Neural cell (in vitro differentiated cells): ENCODE measurements at regions not wholly inside any gene's neighbourhood (a gene's known extent, or its start where the extent isn't known, plus 50 kb on each side); places are given as distances from the start of the nearest gene placed in this dataset.

Experiments used
- H2AFZ ChIP-seq: fragments of 200-600, 300-800 bp; sonication (generic), shearing (Covaris generic); 2 replicates; pipeline ENCODE4 v1.6.0; 2014; ENCODE audit warnings: low read depth, mild to moderate bottlenecking, antibody characterized with exemption, low read length, moderate library complexity
- H3F3A ChIP-seq: fragments of 200-600 bp; shearing (Covaris generic); 2 replicates; pipeline ENCODE4 v1.6.1; 2016; ENCODE audit warnings: mild to moderate bottlenecking, moderate library complexity, mixed read lengths, antibody characterized with exemption, low read length; ENCODE audit not compliant: insufficient read depth, poor library complexity, severe bottlenecking
- H3K27ac ChIP-seq: fragments of 200-600, 300-800 bp; sonication (generic), shearing (Covaris generic); 2 replicates; pipeline ENCODE4 v1.5.1; 2014; ENCODE audit warnings: mild to moderate bottlenecking, low read length, moderate library complexity
- H3K27me3 ChIP-seq: fragments of 300-800, 200-600 bp; sonication (generic), shearing (Covaris generic); 2 replicates; pipeline ENCODE4 v1.6.0; 2014; ENCODE audit warnings: mild to moderate bottlenecking, low read depth, low read length, moderate library complexity; ENCODE audit not compliant: insufficient read depth
- H3K36me3 ChIP-seq: fragments of 300-800, 200-600 bp; sonication (generic), shearing (Covaris generic); 2 replicates; pipeline ENCODE4 v1.5.1; 2014; ENCODE audit warnings: mild to moderate bottlenecking, antibody characterized with exemption, low read length, moderate library complexity; ENCODE audit not compliant: insufficient read depth
- H3K4me2 ChIP-seq: fragments of 300-800, 200-600 bp; sonication (generic), shearing (Covaris generic); 2 replicates; pipeline ENCODE4 v1.6.0; 2014; ENCODE audit warnings: mild to moderate bottlenecking, low read length
- H3K4me3 ChIP-seq: fragments of 300-800, 200-600 bp; sonication (generic), shearing (Covaris generic); 2 replicates; pipeline ENCODE4 v1.5.1; 2014; ENCODE audit warnings: mild to moderate bottlenecking, low read length, moderate library complexity
- H3K79me2 ChIP-seq: fragments of 200-600 bp; shearing (Covaris generic); replicated peaks from 2 replicates; pipeline ENCODE4 v1.6.0; 2014; ENCODE audit warnings: mild to moderate bottlenecking, low read length, moderate library complexity; ENCODE audit not compliant: insufficient read depth
- H3K9ac ChIP-seq: fragments of 300-800, 200-600 bp; sonication (generic), shearing (Covaris generic); 2 replicates; pipeline ENCODE4 v1.6.1; 2016; ENCODE audit warnings: mild to moderate bottlenecking, low read length, mixed read lengths
- H3K9me2 ChIP-seq: fragments of 200-600 bp; shearing (Covaris generic); 2 replicates; pipeline ENCODE4 v1.6.1; 2016; ENCODE audit warnings: mild to moderate bottlenecking, low read length, mixed read lengths; ENCODE audit not compliant: insufficient read depth
- H3K9me3 ChIP-seq: fragments of 200-600, 300-800 bp; sonication (generic), shearing (Covaris generic); 2 replicates; pipeline ENCODE4 v1.6.1; 2016; ENCODE audit warnings: mild to moderate bottlenecking, mixed run types, low read length, moderate library complexity, mixed read lengths
- H4K20me1 ChIP-seq: fragments of 200-600 bp; shearing (Covaris generic); 2 replicates; pipeline ENCODE4 v1.6.1; 2016; ENCODE audit warnings: mild to moderate bottlenecking, mixed run types; ENCODE audit not compliant: insufficient read depth
- CTCF ChIP-seq: fragments of 450-650 bp; IDR thresholded peaks from 2 replicates; pipeline ENCODE4 v1.5.1; 2014; ENCODE audit warnings: antibody characterized with exemption, mild to moderate bottlenecking, moderate library complexity; ENCODE audit not compliant: poor library complexity, severe bottlenecking
- EP300 ChIP-seq: fragments of 450-650 bp; conservative IDR thresholded peaks from 2 replicates; pipeline ENCODE4 v1.6.1; 2014; ENCODE audit warnings: antibody characterized with exemption, mild to moderate bottlenecking, moderate library complexity; ENCODE audit not compliant: poor library complexity, severe bottlenecking
- EZH2 ChIP-seq: fragments of 200-600, 300-800 bp; shearing (Covaris generic), sonication (generic); IDR thresholded peaks from 2 replicates; pipeline ENCODE4 v1.6.1; 2014; ENCODE audit warnings: antibody characterized with exemption, low read length, borderline replicate concordance, mild to moderate bottlenecking; ENCODE audit not compliant: insufficient read depth, poor library complexity, severe bottlenecking
- MXI1 ChIP-seq: fragments of 450-650 bp; conservative IDR thresholded peaks from 2 replicates; pipeline ENCODE4 v1.6.1; 2014; ENCODE audit warnings: antibody characterized with exemption, mild to moderate bottlenecking; ENCODE audit not compliant: poor library complexity, severe bottlenecking
- POLR2AphosphoS5 ChIP-seq: IDR thresholded peaks from 2 replicates; pipeline ENCODE4 v1.6.1; 2012
- RAD21 ChIP-seq: fragments of 450-650 bp; conservative IDR thresholded peaks from 2 replicates; pipeline ENCODE4 v1.6.1; 2014; ENCODE audit warnings: antibody characterized with exemption, mild to moderate bottlenecking, moderate library complexity
- REST ChIP-seq: IDR thresholded peaks from 2 replicates; pipeline ENCODE4 v1.6.1; 2012; ENCODE audit warnings: borderline replicate concordance
- SMC3 ChIP-seq: fragments of 450-650 bp; conservative IDR thresholded peaks from 2 replicates; pipeline ENCODE4 v1.6.1; 2014; ENCODE audit warnings: antibody characterized with exemption, mild to moderate bottlenecking, moderate library complexity; ENCODE audit not compliant: poor library complexity
- TAF1 ChIP-seq: IDR thresholded peaks from 2 replicates; pipeline ENCODE4 v1.6.1; 2012; ENCODE audit warnings: low read depth

GRCh38 chr7:125218076-125218475 lies 288.5 kb upstream of the POT1 start:
- H3F3A ChIP-seq = no peaks in the 10 kb centered on the region
- no peak overlapping the region for H3K4me3 ChIP-seq
- H4K20me1 ChIP-seq = no peaks in the 10 kb centered on the region
- no peaks in the 10 kb centered on the region for H3K36me3 ChIP-seq
- no peaks in the 10 kb centered on the region for H3K27me3 ChIP-seq
- no peak overlapping the region for H2AFZ ChIP-seq
- no peaks in the 10 kb centered on the region for H3K79me2 ChIP-seq
- no peaks in the 10 kb centered on the region for H3K9me2 ChIP-seq
- TF ChIP-seq SMC3 (no peak), RAD21 (no peak), TAF1 (no peak), REST (no peak)
- no peak overlapping the region for H3K4me2 ChIP-seq
- no peak overlapping the region for H3K9ac ChIP-seq
- no peaks in the 10 kb centered on the region for H3K9me3 ChIP-seq
- H3K27ac ChIP-seq = no peak overlapping the region

- no peaks in the 10 kb centered on the region for H3K9me3 ChIP-seq
- H3K4me2 ChIP-seq = no peak overlapping the region
- no peaks in the 10 kb centered on the region for H3K36me3 ChIP-seq
- TF ChIP-seq MXI1 (no peak), REST (no peak)
- no peaks in the 10 kb centered on the region for H4K20me1 ChIP-seq
- no peak overlapping the region for H3K27ac ChIP-seq
- H3K4me3 ChIP-seq = no peak overlapping the region
- H3K9ac ChIP-seq = no peak overlapping the region
- H3K79me2 ChIP-seq = no peaks in the 10 kb centered on the region
- no peaks in the 10 kb centered on the region for H3F3A ChIP-seq
- no peak overlapping the region for H2AFZ ChIP-seq
- no peaks in the 10 kb centered on the region for H3K9me2 ChIP-seq
- no peaks in the 10 kb centered on the region for H3K27me3 ChIP-seq
Observed at GRCh38 chr7:125201002-125201401, 271.4 kb upstream of the POT1 start.

GRCh38 chr7:125197731-125198393 lies 268.2 kb upstream of the POT1 start:
- H3K27ac ChIP-seq = no peak overlapping the region
- no peak for TF ChIP-seq EP300
- TF ChIP-seq REST = no peak
- no peak for TF ChIP-seq RAD21
- TF ChIP-seq POLR2AphosphoS5 = no peak
- no peak for TF ChIP-seq CTCF
- TF ChIP-seq EZH2 = no peak
- TF ChIP-seq MXI1 = no peak
- no peak for TF ChIP-seq TAF1
- TF ChIP-seq SMC3 = no peak
- H3K4me2 ChIP-seq = no peak overlapping the region

More at GRCh38 chr7:125197731-125198393, 268.2 kb upstream of the POT1 start:
- Histone ChIP-seq H3K79me2 (no peaks in the 10 kb centered on the region), H4K20me1 (no peaks in the 10 kb centered on the region), H3K9me2 (no peaks in the 10 kb centered on the region), H3K4me3 (no peak overlapping the region), H3F3A (no peaks in the 10 kb centered on the region), H3K36me3 (no peaks in the 10 kb centered on the region), H3K9me3 (no peaks in the 10 kb centered on the region), H3K9ac (no peak overlapping the region), H2AFZ (no peak overlapping the region), H3K27me3 (no peaks in the 10 kb centered on the region)
